Effector CD8-positive, alpha-beta T cell (primary cell): ENCODE measurements at regions not wholly inside any gene's neighbourhood (a gene's known extent, or its start where the extent isn't known, plus 50 kb on each side); places are given as distances from the start of the nearest gene placed in this dataset.
A peak's percentile ranks its signal among the peaks of the same experiment; 100 is the strongest.
"Not testable (repeated sequence)": the region's sequence is repeated elsewhere in the genome, so short reads cannot be mapped to it uniquely, and the experiment has no call there.

Experiments used
- DNase-seq: peaks from one replicate; lab custom pipeline; 2025; lab: John Stamatoyannopoulos, UW

- no peak for DNase-seq
Observed at GRCh38 chr10:62590306-62590705, 214.2 kb upstream of the ADO start.

GRCh38 chr10:62594093-62594520, 210.4 kb upstream of the ADO start:
- peak; percentile 14 for DNase-seq

- DNase-seq = no peak
Observed at GRCh38 chr10:62597226-62597625, 207.3 kb upstream of the ADO start.

DNA sequence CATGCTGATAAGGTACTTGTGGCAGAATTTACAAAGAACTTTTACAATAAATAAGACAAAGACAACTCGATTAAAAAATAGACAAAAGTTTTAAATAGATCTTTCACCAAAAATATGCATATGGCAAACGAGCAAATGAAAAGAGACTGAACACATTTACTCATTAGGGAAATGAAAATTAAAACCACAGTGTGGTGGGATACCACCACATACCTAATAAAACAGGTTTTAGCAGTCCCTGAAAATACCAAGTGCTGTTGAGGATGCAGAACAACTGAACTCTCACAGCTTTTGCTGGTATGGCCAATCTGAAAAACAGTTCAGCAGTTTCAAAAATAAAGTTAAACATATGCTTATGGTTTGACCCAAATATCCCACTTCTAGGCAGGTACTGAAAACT, 205.4 kb upstream of the ADO start:
- DNase-seq = no peak

DNA sequence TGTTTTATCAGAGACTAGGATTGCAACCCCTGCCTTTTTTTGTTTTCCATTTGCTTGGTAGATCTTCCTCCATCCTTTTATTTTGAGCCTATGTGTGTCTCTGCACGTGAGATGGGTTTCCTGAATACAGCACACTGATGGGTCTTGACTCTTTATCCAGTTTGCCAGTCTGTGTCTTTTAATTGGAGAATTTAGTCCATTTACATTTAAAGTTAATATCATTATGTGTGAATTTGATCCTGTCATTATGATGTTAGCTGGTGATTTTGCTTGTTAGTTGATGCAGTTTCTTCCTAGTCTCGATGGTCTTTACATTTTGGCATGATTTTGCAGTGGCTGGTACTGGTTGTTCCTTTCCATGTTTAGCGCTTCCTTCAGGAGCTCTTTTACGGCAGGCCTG, 198.0 kb upstream of the ADO start:
- DNase-seq = not testable (repeated sequence)

- DNase-seq = not testable (repeated sequence)
Observed at GRCh38 chr10:62608189-62608875, 196.2 kb upstream of the ADO start.

DNA sequence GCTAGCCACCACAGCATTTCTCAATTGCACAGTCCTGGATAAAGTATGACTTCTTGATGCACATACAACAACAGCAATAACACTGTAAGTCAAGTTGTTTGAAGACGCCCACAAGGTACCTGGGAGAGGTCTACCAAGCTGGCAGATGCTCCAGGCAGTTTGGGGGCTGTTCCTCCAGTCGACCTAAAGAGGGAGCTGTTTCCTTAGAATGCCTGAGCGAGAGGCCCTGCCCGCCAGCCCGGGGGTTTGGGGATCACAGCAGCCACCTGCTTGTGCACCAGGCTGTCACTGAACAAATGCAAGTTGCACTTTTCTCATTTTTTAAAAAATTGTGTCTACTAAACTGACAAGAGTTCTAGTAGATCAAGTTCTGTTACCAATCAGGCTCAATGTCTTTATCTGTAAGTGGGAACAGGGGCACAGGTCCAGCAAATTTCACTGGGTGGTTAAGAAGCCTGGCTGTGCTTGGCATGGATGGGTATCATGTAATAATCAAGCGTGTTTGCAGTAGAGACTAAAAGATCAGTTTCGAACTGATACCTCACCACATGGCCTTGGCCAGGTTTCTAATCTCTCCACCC, 193.8 kb upstream of the ADO start:
- peak; percentile 39 for DNase-seq

DNA sequence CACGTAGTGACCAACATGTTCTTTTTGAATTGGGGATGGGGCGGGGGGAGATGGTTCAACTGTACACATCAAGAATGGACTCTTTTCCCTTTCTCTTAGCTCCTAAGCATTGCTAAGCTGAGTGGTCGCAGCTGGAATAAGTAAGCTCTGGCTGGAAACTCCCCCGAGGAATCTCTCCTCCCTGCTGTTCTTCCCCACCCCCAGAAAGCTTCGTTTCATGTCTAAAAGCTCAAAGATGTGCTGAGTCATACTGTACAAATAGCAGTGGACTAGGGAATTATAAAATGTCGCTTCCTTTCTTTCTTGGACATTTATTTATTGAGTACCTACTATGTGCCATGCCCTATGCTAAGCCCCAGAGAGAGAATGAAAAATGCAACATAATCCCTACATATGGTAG, 191.1 kb upstream of the ADO start:
- no peak for DNase-seq

DNA sequence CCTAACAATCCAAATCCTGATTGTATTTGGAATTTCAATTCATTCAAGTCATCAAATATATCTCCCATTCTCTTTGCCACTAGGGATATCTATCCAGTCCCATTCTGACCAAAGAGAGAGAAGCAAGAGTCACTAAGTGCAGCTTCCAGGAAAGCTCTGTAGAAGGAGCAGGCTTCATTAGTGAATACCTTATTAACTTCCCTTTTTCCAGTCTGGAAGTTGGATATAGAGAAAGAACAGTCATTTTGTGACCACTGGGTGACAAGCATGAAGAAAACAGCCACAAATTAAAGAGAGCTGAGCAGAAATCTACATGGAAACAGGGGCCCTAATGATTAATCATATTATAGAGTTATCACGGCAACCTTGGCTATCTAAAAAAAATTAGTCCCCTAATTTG, 190.7 kb upstream of the ADO start:
- DNase-seq = no peak

- DNase-seq = no peak
Observed at GRCh38 chr10:62614389-62615157, 189.9 kb upstream of the ADO start.

DNA sequence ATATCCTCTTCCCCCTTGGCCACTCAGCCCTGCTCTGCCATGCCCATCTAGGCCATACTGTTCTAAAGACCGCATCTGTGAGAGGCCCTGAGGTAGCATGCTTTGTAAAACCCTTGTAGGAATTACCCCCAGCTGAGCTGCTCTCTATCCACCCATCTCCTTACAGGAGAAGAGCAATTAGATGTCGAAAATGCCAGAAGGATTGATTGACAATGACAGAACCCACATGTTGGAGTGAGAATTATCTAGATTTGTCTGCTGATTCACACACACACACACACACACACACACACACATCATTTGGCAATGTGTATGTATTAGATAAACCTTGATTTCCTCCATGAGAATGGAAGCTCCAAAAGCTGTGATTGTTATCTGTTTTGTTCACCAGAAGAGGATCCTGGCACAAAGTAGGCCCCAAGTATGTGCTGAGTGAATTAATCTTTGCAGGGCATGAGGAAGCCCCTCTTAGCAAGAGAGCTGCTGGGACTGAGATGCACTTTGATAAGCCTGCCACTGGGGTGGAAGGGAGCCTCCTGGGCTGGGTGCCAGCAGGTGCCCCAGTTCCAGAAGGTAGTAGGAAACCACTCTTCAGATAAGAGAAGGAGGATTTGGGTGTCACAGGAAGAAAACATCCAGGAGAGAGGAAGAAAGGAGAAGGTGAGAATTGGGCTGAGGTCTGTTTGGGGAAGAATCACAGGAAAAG, 187.5 kb upstream of the ADO start:
- no peak for DNase-seq

DNA sequence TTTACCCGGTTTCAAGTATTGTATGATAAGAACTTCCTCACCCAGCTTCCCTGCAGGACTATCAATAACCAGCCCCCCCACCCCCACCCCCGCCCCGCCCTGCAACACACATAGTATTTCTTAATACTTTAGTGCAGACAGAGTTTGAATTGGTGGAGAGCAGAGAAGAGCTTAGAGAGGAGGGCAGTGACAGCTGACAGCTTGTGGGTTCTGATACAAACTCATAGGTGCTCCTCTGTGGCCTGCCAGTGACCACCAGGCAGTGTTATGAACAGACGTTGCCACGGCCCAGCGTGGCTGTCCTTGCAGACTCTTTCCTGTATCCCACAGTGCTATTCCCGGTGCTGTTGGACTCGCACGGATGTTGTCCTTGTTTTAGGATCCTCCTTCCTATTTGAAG, 186.9 kb upstream of the ADO start:
- no peak for DNase-seq

- no peak for DNase-seq
Observed at GRCh38 chr10:62618054-62618453, 186.5 kb upstream of the ADO start.

DNA sequence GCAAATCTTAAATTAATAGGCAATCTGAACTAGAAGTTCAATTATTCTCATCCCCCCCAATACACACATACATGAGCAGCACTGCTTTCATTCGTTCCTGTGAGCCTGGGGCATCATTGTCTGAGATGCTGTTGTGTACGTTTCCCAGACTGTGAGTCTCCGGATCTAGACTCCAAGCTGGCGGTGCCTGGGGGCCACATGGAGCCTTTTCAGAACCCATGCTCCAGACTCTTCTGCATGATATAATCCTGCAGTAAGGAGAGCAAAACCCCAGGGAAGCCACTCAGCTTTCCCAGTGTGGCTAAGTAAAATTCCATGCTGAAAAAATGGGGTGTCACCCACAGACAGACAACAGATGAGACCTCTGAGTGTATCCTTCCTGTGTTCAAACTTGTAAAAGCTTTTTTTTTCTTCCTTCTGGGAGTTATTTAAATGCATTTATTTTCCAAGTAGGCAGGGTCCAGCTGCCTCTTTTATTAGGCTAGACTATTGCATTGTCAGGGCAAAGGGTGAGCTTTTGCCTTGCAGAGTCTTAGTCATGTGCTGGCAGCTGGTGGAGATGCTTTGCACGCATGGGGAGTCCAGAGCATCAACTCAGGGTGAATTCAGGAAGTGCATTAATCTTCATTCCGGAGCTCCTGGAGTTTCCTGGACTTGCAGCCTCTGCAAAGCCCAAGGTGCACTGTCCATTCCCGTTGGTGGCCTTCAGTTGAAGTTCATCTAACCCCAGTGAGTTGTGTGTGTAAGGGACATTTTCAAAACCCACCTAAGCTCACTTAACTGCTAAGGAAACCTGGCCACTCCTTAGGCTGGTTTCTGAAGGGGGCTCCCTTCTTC, 185.7 kb upstream of the ADO start:
- no peak for DNase-seq

GRCh38 chr10:62619413-62619738, 185.1 kb upstream of the ADO start:
- DNase-seq = no peak

- DNase-seq = no peak
Observed at GRCh38 chr10:62620491-62620890, 184.0 kb upstream of the ADO start.

DNA sequence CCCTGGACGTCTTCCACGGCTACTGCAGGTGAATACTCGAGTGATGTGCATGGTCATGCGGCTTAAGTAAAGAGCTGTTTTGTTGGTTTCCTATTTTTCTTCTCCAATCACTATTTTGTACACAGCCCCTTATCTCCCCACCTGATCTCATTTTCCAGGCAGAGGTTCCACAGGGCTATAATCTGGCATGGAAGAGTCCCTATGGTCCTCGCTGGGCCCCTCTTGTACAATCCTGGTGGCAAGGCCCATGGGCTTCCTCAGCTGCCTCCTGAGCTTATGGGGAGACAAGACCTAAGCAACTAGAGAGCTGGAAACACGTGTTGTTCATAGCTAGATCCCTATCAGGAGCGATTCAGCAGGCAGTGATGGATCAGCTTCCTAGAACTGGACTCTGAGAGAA, 181.3 kb upstream of the ADO start:
- no peak for DNase-seq

- DNase-seq = no peak
Observed at GRCh38 chr10:62625484-62625883, 179.0 kb upstream of the ADO start.

DNA sequence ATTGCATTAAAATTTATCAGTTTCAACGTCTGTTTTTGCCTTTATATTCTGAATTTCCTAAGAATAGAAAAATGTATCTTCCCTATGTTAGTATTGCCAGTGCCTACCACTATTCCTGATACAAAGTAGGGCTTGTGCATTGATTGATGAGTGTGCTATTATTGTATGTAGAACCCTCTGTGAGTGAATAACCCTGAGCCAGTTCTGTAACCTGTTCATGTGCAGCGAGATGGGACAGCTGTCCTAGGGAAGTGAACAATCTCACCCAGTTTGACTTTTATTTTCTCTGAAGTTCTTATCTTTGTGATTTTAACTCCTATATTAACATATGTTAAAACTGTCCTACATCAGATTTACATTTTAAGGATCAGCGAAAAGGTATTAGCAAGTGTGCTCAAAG, 178.4 kb upstream of the ADO start:
- no peak for DNase-seq

DNA sequence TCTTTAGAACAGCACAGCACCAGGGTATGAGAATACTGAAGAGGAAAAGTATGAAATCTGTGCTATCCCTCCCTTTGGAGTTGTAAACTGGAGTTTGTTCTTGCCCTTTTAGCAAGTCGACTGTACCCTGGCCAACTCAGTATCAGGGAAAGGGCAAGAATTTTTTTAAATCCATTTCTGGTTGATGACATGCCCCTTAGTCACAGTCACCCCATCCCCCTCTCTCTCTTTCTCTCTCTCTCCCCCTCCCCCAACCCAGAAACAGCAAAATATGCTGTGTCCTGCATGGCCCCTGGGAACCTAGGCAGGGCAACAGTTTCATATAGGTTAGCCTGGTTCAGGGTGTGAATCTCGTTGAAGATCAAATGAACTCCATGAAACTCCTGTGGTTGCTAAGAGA, 177.7 kb upstream of the ADO start:
- DNase-seq = no peak

DNA sequence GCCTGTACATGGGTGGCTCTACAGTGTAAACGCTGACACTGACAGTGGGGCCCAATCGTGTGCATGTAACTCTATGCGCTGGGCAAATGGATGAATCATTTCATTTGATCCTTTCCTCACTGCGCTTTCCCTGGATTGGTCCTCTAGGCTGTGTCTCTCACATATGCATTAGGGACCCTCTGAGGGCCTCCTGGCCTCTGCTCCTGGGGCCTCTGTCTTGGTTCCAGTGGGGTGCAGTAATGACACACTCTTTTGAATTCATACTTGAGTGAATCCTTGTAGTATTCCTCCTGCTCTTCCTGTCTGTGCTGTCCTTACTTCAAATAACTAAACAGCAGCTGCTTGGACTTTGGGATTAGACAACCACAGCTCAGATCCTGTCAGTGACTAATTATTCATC, 176.5 kb upstream of the ADO start:
- DNase-seq = no peak

GRCh38 chr10:62631241-62631640, 173.3 kb upstream of the ADO start:
- DNase-seq = no peak
